DOHH2 (cell line): ENCODE measurements at regions not wholly inside any gene's neighbourhood (a gene's known extent, or its start where the extent isn't known, plus 50 kb on each side); places are given as distances from the start of the nearest gene placed in this dataset.

Experiments used
- H3F3A ChIP-seq: fragments of 200-600 bp; sonication (generic), shearing (Covaris generic); 2 replicates; pipeline ENCODE4 v1.6.0; 2016; ENCODE audit warnings: antibody characterized with exemption, mild to moderate bottlenecking; ENCODE audit not compliant: control insufficient read depth, insufficient read depth
- H3K27ac ChIP-seq: fragments of 200-600 bp; sonication (generic); 2 replicates; pipeline ENCODE4 v1.5.1; 2014; ENCODE audit warnings: low read depth, mild to moderate bottlenecking, low read length, moderate library complexity
- H3K27me3 ChIP-seq: fragments of 200-600 bp; sonication (generic); 2 replicates; pipeline ENCODE4 v1.6.1; 2014; ENCODE audit warnings: mild to moderate bottlenecking, low read length, mixed read lengths; ENCODE audit not compliant: control insufficient read depth
- H3K36me3 ChIP-seq: fragments of 200-600 bp; sonication (generic); 2 replicates; pipeline ENCODE4 v1.6.1; 2014; ENCODE audit warnings: mild to moderate bottlenecking, low read length, moderate library complexity, mixed read lengths; ENCODE audit not compliant: control insufficient read depth
- H3K4me1 ChIP-seq: fragments of 200-600 bp; sonication (generic); 2 replicates; pipeline ENCODE4 v1.6.1; 2014; ENCODE audit warnings: mild to moderate bottlenecking, low read length, mixed read lengths; ENCODE audit not compliant: control insufficient read depth
- H3K4me2 ChIP-seq: fragments of 200-600 bp; sonication (generic); 2 replicates; pipeline ENCODE4 v1.6.0; 2014; ENCODE audit warnings: mild to moderate bottlenecking, low read length, moderate library complexity
- H3K4me3 ChIP-seq: fragments of 200-600 bp; sonication (generic); 2 replicates; pipeline ENCODE4 v1.5.1; 2014; ENCODE audit warnings: mild to moderate bottlenecking, low read length, mixed read lengths
- H3K79me2 ChIP-seq: fragments of 200-600 bp; sonication (generic); 2 replicates; pipeline ENCODE4 v1.6.1; 2014; ENCODE audit warnings: mild to moderate bottlenecking, low read length, mixed read lengths; ENCODE audit not compliant: control insufficient read depth
- H3K9me2 ChIP-seq: fragments of 200-600 bp; sonication (generic); replicated peaks from 2 replicates; pipeline ENCODE4 v1.6.1; 2014; ENCODE audit warnings: mild to moderate bottlenecking, low read length, mixed read lengths; ENCODE audit not compliant: control insufficient read depth
- H3K9me3 ChIP-seq: fragments of 200-600 bp; sonication (generic); 2 replicates; pipeline ENCODE4 v1.6.1; 2014; ENCODE audit warnings: antibody characterized with exemption, low read length, mixed read lengths; ENCODE audit not compliant: control insufficient read depth, insufficient read depth
- H4K20me1 ChIP-seq: fragments of 200-600 bp; sonication (generic); 2 replicates; pipeline ENCODE4 v1.6.0; 2014; ENCODE audit warnings: low read depth, mild to moderate bottlenecking, antibody characterized with exemption, low read length, moderate library complexity; ENCODE audit not compliant: control insufficient read depth, insufficient read depth
- EZH2phosphoT487 ChIP-seq: fragments of 200-600 bp; sonication (generic); IDR thresholded peaks from 2 replicates; pipeline ENCODE4 v1.6.1; 2017; ENCODE audit warnings: borderline replicate concordance, mild to moderate bottlenecking, antibody characterized with exemption, low read length, moderate library complexity, mixed read lengths
- TF ChIP-seq, protein P1 (sequence below): fragments of 200-600 bp; sonication (generic); IDR thresholded peaks from one replicate; pipeline ENCODE4 v1.5.1; 2014; ENCODE audit warnings: antibody characterized with exemption, mild to moderate bottlenecking, low read depth, low read length; ENCODE audit not compliant: poor library complexity, severe bottlenecking

DNA sequence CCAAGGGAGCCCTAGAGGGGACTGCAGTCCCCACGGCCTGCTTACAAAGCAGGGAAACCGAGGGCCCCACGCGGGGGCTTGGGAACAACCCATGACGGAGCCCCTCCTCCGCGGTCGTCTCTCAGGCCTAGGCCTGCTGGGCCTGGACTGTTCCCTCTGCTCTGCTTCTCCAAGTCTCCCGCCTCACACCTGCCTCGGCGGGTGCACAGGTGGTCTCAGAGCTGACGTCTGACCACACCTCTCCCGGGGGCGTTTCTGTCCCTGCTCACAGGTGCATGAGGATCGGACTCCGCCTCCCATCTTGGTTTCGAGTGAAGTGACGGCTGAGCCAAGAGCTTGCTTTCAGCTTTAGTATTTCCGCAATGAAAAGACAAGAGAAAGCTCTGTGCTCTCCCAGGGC is 72.1 kb downstream of the MRPL36 start:
- Histone ChIP-seq H3K4me1 (no peaks in the 10 kb centered on the region), H3K79me2 (no peaks in the 10 kb centered on the region), H3K9me3 (no peaks in the 10 kb centered on the region), H3K27me3 (no peaks in the 10 kb centered on the region), H3K9me2 (no peaks in the 10 kb centered on the region), H4K20me1 (no peaks in the 10 kb centered on the region), H3K4me3 (no peak overlapping the region), H3K36me3 (no peaks in the 10 kb centered on the region), H3K27ac (no peak overlapping the region), H3K4me2 (no peak overlapping the region), H3F3A (no peaks in the 10 kb centered on the region)
- TF ChIP-seq, protein P1, sequence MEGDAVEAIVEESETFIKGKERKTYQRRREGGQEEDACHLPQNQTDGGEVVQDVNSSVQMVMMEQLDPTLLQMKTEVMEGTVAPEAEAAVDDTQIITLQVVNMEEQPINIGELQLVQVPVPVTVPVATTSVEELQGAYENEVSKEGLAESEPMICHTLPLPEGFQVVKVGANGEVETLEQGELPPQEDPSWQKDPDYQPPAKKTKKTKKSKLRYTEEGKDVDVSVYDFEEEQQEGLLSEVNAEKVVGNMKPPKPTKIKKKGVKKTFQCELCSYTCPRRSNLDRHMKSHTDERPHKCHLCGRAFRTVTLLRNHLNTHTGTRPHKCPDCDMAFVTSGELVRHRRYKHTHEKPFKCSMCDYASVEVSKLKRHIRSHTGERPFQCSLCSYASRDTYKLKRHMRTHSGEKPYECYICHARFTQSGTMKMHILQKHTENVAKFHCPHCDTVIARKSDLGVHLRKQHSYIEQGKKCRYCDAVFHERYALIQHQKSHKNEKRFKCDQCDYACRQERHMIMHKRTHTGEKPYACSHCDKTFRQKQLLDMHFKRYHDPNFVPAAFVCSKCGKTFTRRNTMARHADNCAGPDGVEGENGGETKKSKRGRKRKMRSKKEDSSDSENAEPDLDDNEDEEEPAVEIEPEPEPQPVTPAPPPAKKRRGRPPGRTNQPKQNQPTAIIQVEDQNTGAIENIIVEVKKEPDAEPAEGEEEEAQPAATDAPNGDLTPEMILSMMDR, result no peak
- no peak for TF ChIP-seq EZH2phosphoT487

DNA sequence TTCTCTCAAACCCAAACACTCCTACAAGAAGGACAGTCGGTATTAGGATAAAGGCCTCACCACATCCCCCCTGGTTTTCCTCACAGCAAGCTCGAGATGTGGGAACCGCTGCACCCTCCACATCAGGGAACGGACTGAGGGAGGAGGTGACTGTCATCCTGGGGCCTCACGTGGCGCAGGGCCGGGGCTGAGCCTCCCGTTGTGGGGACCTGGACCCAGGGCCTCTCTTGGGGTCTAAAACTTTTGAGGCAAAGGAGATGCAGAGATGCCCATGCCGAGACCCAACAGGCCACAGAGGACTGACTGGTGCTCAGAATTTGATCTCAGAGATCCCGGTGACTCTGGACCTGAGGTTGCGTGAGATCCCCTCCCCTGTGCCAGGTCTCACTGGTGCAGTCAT is 72.7 kb downstream of the MRPL36 start:
- Histone ChIP-seq H4K20me1 (no peaks in the 10 kb centered on the region), H3K9me2 (no peaks in the 10 kb centered on the region), H3K9me3 (no peaks in the 10 kb centered on the region), H3K27me3 (no peaks in the 10 kb centered on the region), H3K79me2 (no peaks in the 10 kb centered on the region), H3K27ac (no peak overlapping the region), H3K4me1 (no peaks in the 10 kb centered on the region), H3K4me3 (no peak overlapping the region), H3F3A (no peaks in the 10 kb centered on the region), H3K4me2 (no peak overlapping the region), H3K36me3 (no peaks in the 10 kb centered on the region)
- TF ChIP-seq, protein P1, result no peak
- no peak for TF ChIP-seq EZH2phosphoT487

DNA sequence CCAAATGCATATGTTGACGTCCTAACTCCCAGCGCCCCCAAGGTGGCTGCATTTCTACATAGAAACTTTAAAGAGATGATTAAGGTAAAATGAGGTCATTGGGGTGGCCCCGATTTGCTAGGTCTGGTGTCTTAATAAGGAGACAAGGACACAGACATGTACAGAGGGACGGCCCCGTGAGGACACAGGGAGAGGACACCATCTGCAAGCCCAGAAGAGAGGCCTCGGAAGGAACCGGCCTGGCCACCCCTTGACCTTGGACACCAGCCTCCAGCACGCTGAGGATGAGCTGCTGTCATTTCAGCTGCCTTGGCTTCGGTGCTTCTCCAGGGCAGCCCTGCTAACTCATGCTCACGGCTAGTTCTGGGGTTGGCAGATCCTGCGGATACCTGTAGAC is 73.2 kb downstream of the MRPL36 start:
- no peaks in the 10 kb centered on the region for H3F3A ChIP-seq
- no peak for TF ChIP-seq EZH2phosphoT487
- TF ChIP-seq, protein P1, result no peak
- H3K4me3 ChIP-seq, result no peak overlapping the region
- H3K79me2 ChIP-seq, result no peaks in the 10 kb centered on the region
- H3K27me3 ChIP-seq, result peaks cover 2% of the 10 kb centered on the region; the same call in 1 of the 2 replicates
- no peaks in the 10 kb centered on the region for H3K36me3 ChIP-seq
- H3K4me2 ChIP-seq, result no peak overlapping the region
- H3K9me2 ChIP-seq, result no peaks in the 10 kb centered on the region
- H3K4me1 ChIP-seq, result no peaks in the 10 kb centered on the region
- H4K20me1 ChIP-seq, result no peaks in the 10 kb centered on the region
- H3K9me3 ChIP-seq, result no peaks in the 10 kb centered on the region
- H3K27ac ChIP-seq, result no peak overlapping the region
